Neural cell (in vitro differentiated cells): ENCODE measurements at regions not wholly inside any gene's neighbourhood (a gene's known extent, or its start where the extent isn't known, plus 50 kb on each side); places are given as distances from the start of the nearest gene placed in this dataset.

Source experiments
- H2AFZ ChIP-seq: fragments of 200-600, 300-800 bp; sonication (generic), shearing (Covaris generic); 2 replicates; pipeline ENCODE4 v1.6.0; 2014; ENCODE audit warnings: low read depth, mild to moderate bottlenecking, antibody characterized with exemption, low read length, moderate library complexity
- H3F3A ChIP-seq: fragments of 200-600 bp; shearing (Covaris generic); 2 replicates; pipeline ENCODE4 v1.6.1; 2016; ENCODE audit warnings: mild to moderate bottlenecking, moderate library complexity, mixed read lengths, antibody characterized with exemption, low read length; ENCODE audit not compliant: insufficient read depth, poor library complexity, severe bottlenecking
- H3K27ac ChIP-seq: fragments of 200-600, 300-800 bp; sonication (generic), shearing (Covaris generic); 2 replicates; pipeline ENCODE4 v1.5.1; 2014; ENCODE audit warnings: mild to moderate bottlenecking, low read length, moderate library complexity
- H3K27me3 ChIP-seq: fragments of 300-800, 200-600 bp; sonication (generic), shearing (Covaris generic); 2 replicates; pipeline ENCODE4 v1.6.0; 2014; ENCODE audit warnings: mild to moderate bottlenecking, low read depth, low read length, moderate library complexity; ENCODE audit not compliant: insufficient read depth
- H3K36me3 ChIP-seq: fragments of 300-800, 200-600 bp; sonication (generic), shearing (Covaris generic); 2 replicates; pipeline ENCODE4 v1.5.1; 2014; ENCODE audit warnings: mild to moderate bottlenecking, antibody characterized with exemption, low read length, moderate library complexity; ENCODE audit not compliant: insufficient read depth
- H3K4me2 ChIP-seq: fragments of 300-800, 200-600 bp; sonication (generic), shearing (Covaris generic); 2 replicates; pipeline ENCODE4 v1.6.0; 2014; ENCODE audit warnings: mild to moderate bottlenecking, low read length
- H3K4me3 ChIP-seq: fragments of 300-800, 200-600 bp; sonication (generic), shearing (Covaris generic); 2 replicates; pipeline ENCODE4 v1.5.1; 2014; ENCODE audit warnings: mild to moderate bottlenecking, low read length, moderate library complexity
- H3K79me2 ChIP-seq: fragments of 200-600 bp; shearing (Covaris generic); replicated peaks from 2 replicates; pipeline ENCODE4 v1.6.0; 2014; ENCODE audit warnings: mild to moderate bottlenecking, low read length, moderate library complexity; ENCODE audit not compliant: insufficient read depth
- H3K9ac ChIP-seq: fragments of 300-800, 200-600 bp; sonication (generic), shearing (Covaris generic); 2 replicates; pipeline ENCODE4 v1.6.1; 2016; ENCODE audit warnings: mild to moderate bottlenecking, low read length, mixed read lengths
- H3K9me2 ChIP-seq: fragments of 200-600 bp; shearing (Covaris generic); 2 replicates; pipeline ENCODE4 v1.6.1; 2016; ENCODE audit warnings: mild to moderate bottlenecking, low read length, mixed read lengths; ENCODE audit not compliant: insufficient read depth
- H3K9me3 ChIP-seq: fragments of 200-600, 300-800 bp; sonication (generic), shearing (Covaris generic); 2 replicates; pipeline ENCODE4 v1.6.1; 2016; ENCODE audit warnings: mild to moderate bottlenecking, mixed run types, low read length, moderate library complexity, mixed read lengths
- H4K20me1 ChIP-seq: fragments of 200-600 bp; shearing (Covaris generic); 2 replicates; pipeline ENCODE4 v1.6.1; 2016; ENCODE audit warnings: mild to moderate bottlenecking, mixed run types; ENCODE audit not compliant: insufficient read depth
- CTCF ChIP-seq: fragments of 450-650 bp; IDR thresholded peaks from 2 replicates; pipeline ENCODE4 v1.5.1; 2014; ENCODE audit warnings: antibody characterized with exemption, mild to moderate bottlenecking, moderate library complexity; ENCODE audit not compliant: poor library complexity, severe bottlenecking
- EP300 ChIP-seq: fragments of 450-650 bp; conservative IDR thresholded peaks from 2 replicates; pipeline ENCODE4 v1.6.1; 2014; ENCODE audit warnings: antibody characterized with exemption, mild to moderate bottlenecking, moderate library complexity; ENCODE audit not compliant: poor library complexity, severe bottlenecking
- EZH2 ChIP-seq: fragments of 200-600, 300-800 bp; shearing (Covaris generic), sonication (generic); IDR thresholded peaks from 2 replicates; pipeline ENCODE4 v1.6.1; 2014; ENCODE audit warnings: antibody characterized with exemption, low read length, borderline replicate concordance, mild to moderate bottlenecking; ENCODE audit not compliant: insufficient read depth, poor library complexity, severe bottlenecking
- MXI1 ChIP-seq: fragments of 450-650 bp; conservative IDR thresholded peaks from 2 replicates; pipeline ENCODE4 v1.6.1; 2014; ENCODE audit warnings: antibody characterized with exemption, mild to moderate bottlenecking; ENCODE audit not compliant: poor library complexity, severe bottlenecking
- POLR2AphosphoS5 ChIP-seq: IDR thresholded peaks from 2 replicates; pipeline ENCODE4 v1.6.1; 2012
- RAD21 ChIP-seq: fragments of 450-650 bp; conservative IDR thresholded peaks from 2 replicates; pipeline ENCODE4 v1.6.1; 2014; ENCODE audit warnings: antibody characterized with exemption, mild to moderate bottlenecking, moderate library complexity
- REST ChIP-seq: IDR thresholded peaks from 2 replicates; pipeline ENCODE4 v1.6.1; 2012; ENCODE audit warnings: borderline replicate concordance
- SMC3 ChIP-seq: fragments of 450-650 bp; conservative IDR thresholded peaks from 2 replicates; pipeline ENCODE4 v1.6.1; 2014; ENCODE audit warnings: antibody characterized with exemption, mild to moderate bottlenecking, moderate library complexity; ENCODE audit not compliant: poor library complexity
- TAF1 ChIP-seq: IDR thresholded peaks from 2 replicates; pipeline ENCODE4 v1.6.1; 2012; ENCODE audit warnings: low read depth

- Histone ChIP-seq H3K9me3 (no peaks in the 10 kb centered on the region), H3K79me2 (no peaks in the 10 kb centered on the region), H3K4me2 (no peak overlapping the region), H4K20me1 (no peaks in the 10 kb centered on the region), H3K9me2 (no peaks in the 10 kb centered on the region), H3K27ac (no peak overlapping the region), H3K9ac (no peak overlapping the region), H3K36me3 (no peaks in the 10 kb centered on the region), H3F3A (no peaks in the 10 kb centered on the region), H2AFZ (no peak overlapping the region), H3K27me3 (no peaks in the 10 kb centered on the region), H3K4me3 (no peak overlapping the region)
- TF ChIP-seq MXI1 (no peak), REST (no peak), SMC3 (no peak), CTCF (no peak), EP300 (no peak), POLR2AphosphoS5 (no peak), RAD21 (no peak), EZH2 (no peak), TAF1 (no peak)
Measured at GRCh38 chr5:123845356-123846100, 333.6 kb downstream of the CSNK1G3 start.

GRCh38 chr5:123844873-123845272 lies 332.9 kb downstream of the CSNK1G3 start:
- Histone ChIP-seq H3K27me3 (no peaks in the 10 kb centered on the region), H3K4me2 (no peak overlapping the region), H3K79me2 (no peaks in the 10 kb centered on the region), H3K9ac (no peak overlapping the region), H2AFZ (no peak overlapping the region), H4K20me1 (no peaks in the 10 kb centered on the region), H3K9me2 (no peaks in the 10 kb centered on the region), H3F3A (no peaks in the 10 kb centered on the region), H3K4me3 (no peak overlapping the region), H3K9me3 (no peaks in the 10 kb centered on the region), H3K36me3 (no peaks in the 10 kb centered on the region), H3K27ac (no peak overlapping the region)
- TF ChIP-seq MXI1 = no peak
- TF ChIP-seq TAF1 = no peak
- no peak for TF ChIP-seq REST
- TF ChIP-seq CTCF = no peak
- no peak for TF ChIP-seq EP300
- TF ChIP-seq EZH2 = no peak
- TF ChIP-seq POLR2AphosphoS5 = no peak
- no peak for TF ChIP-seq SMC3
- no peak for TF ChIP-seq RAD21
